ENCODE measurements at regions not wholly inside any gene's neighbourhood (a gene's known extent, or its start where the extent isn't known, plus 50 kb on each side); places are given as distances from the start of the nearest gene placed in this dataset.

DNA sequence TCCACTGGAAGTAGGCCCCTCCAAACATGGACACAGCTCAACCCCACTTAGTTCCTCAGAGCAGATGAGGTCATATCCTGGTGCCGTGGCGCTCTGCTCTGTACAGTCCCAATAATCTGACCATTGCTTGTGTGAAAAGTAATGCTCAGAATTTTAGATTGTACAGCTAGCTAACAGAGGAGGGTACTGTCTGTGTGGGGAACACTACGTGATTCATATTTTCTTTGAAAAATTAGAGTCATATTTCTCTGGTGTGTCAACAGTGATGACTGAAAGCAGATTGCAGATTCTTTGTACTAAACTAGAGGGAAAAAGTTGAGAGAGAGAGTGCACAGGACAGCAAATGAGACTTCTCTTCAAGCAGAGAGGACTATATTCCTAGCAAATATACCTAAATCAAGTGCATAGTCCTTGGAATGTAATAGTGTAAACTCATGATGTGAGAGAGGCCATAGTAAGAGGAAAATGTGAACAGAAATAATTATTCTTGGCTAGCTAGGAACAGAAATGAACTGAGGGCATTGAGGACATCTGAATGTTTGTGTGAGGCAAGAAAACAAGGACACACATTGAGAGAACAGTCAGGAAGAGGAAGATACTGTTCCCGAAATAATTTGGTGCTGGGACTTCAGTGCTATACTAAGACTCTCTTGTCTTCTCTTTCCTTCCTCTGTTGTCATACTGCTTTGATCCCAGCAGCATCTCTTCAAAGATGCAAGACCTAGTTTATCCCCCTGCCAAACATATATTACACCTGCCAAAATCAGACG, 157.0 kb upstream of the RND3 start:
- TF ChIP-seq POLR2AphosphoS5 (IDR thresholded peaks at IDR 0.05; ENCODE audit: low read depth, low read length) (no peak), EGR1 (IDR thresholded peaks at IDR 0.05; ENCODE audit: low read depth) (no peak), CTCF (IDR thresholded peaks at IDR 0.05 in 2 of 3, conservative IDR thresholded peaks at IDR 0.05 in 1 of 3; ENCODE audit: borderline replicate concordance in 1 of 3, insufficient read depth in 1 of 3, low read depth in 2 of 3, low read length in 2 of 3) (no peak), POLR2A (IDR thresholded peaks at IDR 0.05; ENCODE audit: borderline replicate concordance, extremely low read depth, insufficient read depth, insufficient read length) (no peak), SIN3A (IDR thresholded peaks at IDR 0.05; ENCODE audit: low read depth) (no peak), ZBTB33 (IDR thresholded peaks at IDR 0.05; ENCODE audit: extremely low read depth, insufficient replicate concordance, low read length) (no peak), SP1 (IDR thresholded peaks at IDR 0.05; ENCODE audit: low read depth) (no peak), REST (IDR thresholded peaks at IDR 0.05; ENCODE audit: low read depth) (no peak), EZH2phosphoT487 (IDR thresholded peaks at IDR 0.05; ENCODE audit: borderline replicate concordance) (no peak)
